CD4-positive, alpha-beta T cell treated with Interferon alpha-2 for 1 hour (primary cell): ENCODE measurements at regions not wholly inside any gene's neighbourhood (a gene's known extent, or its start where the extent isn't known, plus 50 kb on each side); places are given as distances from the start of the nearest gene placed in this dataset.
"Not testable (repeated sequence)": the region's sequence is repeated elsewhere in the genome, so short reads cannot be mapped to it uniquely, and the experiment has no call there.

ENCODE experiments used
- DNase-seq, 2 donors: peaks; one replicate each; pipeline ENCODE4 v3.0.0-alpha.2; 2020 to 2022

DNA sequence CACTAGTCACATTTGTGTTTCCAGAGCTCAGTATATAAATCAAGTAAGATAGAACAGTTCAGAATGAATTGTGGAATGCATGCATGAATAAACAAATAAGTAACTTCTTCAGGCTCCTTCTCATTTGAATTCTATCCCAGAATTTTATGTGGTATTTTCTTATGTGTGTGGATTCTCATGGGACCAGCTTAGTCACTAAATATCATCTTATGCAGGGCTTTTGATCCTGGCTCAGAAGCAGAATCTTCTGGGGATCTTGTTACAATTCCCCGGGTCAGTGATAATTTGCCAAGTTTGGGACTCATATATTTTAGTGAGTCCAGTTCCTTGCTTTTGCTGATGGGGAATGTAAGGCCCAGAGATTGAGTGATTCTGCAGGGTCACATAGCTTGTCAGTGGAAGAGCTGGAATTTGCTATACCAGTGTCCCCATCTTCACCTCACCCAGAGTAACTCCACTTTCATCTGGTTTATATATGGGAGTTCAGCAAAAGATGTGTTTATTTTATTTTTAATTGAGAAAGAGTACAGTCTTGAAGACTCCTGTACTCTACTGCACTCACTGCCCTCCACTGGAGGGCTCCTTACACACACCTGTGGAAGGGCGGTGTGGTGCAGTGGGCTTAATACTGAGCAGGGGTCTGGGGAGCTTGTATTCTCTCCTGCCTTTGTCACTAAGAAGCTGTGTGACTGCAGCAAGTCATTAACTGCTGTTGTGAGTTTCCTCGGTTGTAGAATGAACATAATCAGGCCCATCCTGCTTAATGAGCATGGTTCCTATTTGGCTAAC lies 198.2 kb upstream of the CXorf66 start:
- DNase-seq, result no peak

DNA sequence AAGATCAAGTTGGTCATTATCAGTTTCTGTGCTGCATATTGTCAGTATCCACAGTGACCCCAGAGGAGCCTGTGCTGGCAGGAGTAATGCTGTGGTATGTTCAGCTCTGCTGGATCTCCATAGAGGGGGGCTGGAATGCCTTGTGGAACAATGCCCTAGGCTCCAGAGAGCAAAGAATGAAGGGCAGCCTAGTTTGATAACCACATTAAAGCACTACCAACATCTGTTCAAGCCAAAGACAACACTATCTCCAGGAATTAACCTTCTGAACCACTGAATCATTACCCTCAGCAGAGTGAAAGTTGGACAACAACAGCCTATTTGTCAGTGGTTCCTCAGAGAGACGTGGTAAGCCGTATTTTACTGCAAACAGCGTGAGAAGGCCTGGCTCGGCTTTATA lies 192.3 kb upstream of the CXorf66 start:
- DNase-seq, result no peak

DNA sequence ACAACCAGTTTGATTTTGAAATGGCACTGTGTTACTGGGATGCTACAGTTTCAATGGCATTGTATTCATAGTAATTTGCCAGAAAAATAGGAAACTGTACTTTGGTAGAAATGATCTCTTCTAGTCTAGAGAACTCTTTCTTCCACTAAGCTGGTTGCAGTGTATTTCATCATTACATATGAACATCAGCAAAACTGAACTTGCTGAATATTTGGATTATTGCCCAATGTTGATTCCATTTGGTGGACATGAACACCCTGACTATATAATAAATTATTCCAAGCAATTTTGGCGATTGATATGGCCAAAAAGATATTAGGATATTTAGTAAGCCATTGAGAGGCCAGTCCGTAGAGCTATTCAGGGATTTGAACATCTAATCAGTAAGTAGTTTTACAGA lies 191.8 kb upstream of the CXorf66 start:
- no peak for DNase-seq

DNA sequence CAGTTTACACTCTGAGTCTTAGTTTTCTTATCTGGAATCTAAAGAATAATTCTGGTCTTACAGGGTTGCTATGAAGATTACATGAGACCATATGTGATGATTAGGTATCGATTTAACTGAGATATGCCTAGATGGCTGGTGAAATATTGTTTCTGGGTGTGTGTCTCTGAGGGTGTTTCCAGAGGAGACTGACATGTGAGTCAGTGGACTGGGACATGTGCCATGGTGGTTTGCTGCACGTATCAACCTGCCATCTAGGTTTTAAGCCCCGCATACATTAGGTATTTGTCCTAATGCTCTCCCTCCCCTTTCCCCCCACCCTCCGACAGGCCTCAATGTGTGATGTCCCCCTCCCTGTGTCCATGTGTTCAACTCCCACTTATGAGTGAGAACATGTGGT lies 186.0 kb upstream of the CXorf66 start:
- no peak for DNase-seq

DNA sequence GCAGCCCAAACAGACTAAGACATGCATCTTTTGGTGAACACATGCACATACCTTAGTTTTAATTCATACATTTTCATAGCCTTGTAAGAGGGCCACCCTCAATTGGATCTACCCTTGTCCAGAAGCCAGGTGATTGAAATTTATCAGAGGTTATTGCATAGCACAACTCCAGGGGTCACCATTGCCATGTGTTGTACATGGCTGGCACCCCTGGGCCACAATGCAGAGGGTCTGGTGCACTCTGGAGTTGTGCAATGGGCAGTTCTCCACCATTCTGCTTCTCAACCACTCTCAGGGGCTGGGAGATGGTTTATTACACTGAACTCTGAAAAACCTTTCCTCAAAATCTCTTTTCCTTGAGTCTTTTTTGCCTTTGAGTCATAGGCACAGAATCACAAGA lies 184.4 kb upstream of the CXorf66 start:
- no peak for DNase-seq

DNA sequence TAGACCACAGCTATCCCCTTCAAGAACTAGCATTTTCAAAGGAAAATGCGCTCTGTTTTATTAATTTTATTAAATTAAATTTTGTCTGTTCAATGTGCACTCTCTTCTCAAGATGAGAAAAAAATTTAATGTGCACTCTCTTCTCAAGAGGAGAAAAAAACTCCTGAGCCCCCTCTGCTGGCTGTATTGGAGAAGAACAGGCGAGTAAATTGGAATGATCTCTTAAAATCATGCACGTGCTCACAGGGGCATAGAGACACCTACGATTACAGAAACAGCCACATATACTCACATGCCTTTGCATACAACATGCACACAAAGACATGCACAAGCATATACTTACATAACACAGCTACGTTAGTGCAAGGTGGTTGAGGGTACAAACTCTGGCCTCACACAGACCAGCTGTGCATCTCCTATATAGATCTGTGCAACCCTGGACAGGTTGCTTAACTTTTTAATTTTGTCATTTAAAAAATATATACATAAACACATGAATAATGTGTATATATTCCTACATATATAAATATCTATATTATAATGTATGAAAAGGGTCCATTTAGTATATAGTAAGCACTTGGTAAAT lies 176.2 kb upstream of the CXorf66 start:
- DNase-seq, result peak in 1 of 2 donors; percentile 15

DNA sequence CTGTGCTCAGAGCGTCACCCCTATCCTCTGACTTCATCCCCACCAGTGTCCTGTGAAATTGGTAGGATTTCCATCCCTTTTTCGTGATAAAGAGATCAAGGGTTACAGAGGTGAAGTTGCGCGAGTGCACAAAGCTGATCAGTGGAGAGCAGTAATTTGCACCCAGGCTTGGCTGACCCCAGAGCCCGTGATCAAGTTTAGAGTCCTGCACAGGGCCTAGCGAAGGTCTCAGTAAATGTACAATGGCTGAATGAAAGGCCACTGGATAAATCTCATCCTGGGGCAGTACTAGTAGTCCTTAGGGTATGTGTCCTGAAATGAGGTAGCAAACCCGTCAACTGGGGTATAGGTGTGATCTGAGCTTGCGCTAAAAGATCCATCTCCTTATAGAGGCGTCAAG lies 173.2 kb upstream of the CXorf66 start:
- DNase-seq, result not testable (repeated sequence)

DNA sequence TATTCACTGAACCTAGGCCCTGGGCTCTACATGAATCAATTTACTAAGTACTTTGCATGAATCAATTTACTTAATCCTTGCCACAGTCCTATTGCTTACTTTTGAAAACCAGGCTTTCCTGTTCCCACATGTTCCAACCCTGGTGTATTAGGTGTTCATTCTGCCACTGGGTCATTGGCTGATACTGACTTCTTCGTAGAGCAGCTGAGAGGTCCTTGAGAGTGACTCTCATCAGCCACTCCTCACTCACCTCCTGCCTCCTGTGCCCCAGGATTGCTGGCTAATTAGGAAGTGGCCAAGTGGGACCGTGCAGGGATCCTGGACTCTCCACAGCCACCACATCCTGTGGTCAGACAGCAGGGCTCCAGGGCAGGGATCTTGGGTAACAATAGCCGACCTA lies 172.7 kb upstream of the CXorf66 start:
- not testable (repeated sequence) for DNase-seq

DNA sequence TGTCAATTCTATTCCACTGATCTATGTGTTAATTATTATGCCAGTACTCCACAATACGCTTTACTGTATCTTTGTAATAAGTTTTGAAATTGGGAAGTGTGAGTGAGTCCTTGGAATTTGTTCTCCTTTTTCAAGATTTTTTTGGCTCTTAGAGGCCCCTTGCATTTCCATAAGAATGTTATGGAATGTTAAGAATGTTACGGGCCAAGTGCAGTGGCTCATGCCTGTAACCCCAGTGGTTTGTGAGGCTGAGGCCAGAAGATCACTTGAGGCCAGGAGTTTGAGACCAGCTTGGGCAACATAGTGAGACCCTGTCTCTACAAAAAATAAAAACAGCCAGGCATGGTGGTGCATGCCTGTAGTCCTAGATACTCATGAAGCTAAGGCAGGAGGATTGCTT lies 167.6 kb upstream of the CXorf66 start:
- DNase-seq, result no peak

DNA sequence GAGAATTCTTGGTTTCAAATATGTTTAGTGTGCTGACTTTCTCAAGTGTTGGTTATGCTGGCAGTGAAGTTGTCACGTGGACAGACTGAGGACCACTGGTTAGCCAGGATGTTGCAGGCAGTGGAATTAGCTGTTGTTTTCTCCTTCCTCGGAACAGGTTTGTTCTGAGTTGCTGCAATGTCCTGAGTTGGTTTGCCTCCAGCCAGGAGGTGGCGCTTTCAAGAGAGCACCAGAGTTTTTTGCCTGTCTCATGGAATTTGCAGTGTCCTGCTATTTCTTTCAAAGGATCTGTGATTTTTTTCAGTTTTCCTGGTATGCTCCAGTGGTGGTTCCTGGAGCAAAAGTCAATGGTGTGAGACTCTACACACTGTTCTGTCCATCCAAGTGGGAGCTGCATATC lies 158.1 kb upstream of the CXorf66 start:
- no peak for DNase-seq

DNA sequence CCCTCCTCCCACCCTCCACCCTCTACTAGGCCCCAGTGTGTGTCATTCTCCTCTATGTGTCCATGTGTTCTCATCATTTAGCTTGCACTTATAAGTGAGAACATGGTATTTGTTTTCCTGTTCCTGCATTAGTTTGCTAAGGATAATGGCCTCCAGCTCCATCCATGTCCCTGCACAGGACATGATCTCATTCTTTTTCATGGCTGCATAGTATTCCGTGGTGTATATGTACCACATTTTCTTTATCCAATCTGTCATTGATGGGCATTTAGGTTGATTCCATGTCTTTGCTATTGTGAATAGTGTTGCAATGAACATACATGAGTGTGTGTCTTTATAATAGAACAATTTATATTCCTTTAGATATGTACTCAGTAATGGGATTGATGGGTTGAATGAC lies 148.7 kb upstream of the CXorf66 start:
- DNase-seq, result not testable (repeated sequence)

DNA sequence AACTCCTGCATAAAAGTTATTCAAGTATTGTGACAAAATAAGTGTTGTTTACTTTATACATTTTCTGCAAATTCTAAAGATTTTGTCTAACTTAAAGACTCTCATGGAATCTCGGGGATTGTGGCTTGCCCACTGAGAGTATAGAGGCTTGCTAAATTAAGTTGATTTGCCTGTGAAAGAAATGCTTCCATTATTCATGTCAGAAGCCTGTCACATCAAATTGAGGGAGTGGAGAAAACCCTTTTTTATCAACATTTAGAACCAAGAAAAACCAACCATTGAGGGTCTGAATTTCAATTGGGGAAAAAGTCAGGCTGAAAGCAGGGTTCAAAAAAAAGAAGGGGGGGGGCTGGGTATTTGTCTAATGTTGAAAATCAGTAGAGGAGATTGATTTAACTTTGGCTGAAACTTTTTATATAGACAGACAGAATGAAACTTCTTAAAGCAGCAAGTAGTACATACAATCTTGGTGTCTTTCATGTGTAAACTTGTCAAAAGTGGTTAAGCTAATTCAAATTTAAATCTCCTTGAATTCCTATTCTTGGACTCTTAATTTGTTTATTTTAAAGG lies 144.8 kb upstream of the CXorf66 start:
- no peak for DNase-seq

DNA sequence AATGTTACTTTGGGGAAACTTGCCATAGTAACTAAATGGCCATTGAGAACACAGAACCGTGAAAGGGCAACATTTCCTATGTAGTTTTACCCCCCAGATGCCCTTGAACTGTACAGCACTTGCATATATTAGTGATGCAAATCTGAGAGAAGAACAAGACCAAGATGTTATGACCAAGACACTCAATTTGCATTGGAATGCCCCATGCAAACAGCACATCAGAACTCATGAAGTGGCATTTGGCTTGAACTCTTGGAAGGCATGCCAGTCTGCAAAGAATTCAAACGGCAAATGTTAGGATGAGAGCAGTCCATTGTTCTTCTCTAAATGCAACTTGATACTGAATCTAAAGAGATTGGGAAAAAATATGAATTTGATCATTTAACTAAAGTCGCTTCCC lies 139.4 kb upstream of the CXorf66 start:
- no peak for DNase-seq

DNA sequence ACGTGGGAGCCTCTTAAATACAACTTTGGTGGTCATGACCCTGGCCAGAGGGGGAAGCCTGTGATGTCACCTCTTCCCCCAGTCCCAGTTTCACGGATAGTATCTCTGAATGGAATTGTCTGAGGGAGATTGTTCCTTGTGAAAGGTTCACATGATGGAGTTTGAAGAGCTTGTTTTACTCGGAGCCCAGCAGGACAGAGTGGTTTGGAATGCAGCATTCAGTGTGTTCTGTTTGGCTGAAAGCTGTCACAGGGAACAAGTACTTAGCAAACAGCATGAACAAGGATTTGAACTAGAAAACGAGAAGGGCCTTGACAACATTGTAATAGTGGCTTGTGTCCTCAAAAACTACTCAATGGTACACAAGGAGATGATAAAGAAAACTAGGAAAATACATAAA lies 133.9 kb upstream of the CXorf66 start:
- no peak for DNase-seq

DNA sequence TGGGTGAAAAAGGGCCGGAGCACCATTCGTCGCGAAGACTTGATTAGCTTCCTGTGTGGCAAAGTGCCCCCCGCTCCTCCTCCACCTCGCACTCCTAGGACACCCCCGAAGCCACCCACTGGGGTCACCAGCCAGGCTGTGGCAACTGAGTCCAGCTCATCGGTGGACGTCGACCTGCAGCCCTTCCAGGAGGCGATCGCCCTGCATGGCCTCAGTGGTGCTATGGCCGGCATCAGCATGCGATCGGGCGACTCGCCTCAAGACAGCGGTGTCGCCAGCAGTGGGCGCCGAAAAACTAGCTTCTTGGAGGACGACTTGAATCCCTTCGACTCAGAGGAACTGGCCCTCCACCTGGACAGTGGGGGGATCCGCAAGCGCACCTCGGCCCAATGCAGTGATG lies 126.8 kb upstream of the CXorf66 start:
- DNase-seq, result no peak

DNA sequence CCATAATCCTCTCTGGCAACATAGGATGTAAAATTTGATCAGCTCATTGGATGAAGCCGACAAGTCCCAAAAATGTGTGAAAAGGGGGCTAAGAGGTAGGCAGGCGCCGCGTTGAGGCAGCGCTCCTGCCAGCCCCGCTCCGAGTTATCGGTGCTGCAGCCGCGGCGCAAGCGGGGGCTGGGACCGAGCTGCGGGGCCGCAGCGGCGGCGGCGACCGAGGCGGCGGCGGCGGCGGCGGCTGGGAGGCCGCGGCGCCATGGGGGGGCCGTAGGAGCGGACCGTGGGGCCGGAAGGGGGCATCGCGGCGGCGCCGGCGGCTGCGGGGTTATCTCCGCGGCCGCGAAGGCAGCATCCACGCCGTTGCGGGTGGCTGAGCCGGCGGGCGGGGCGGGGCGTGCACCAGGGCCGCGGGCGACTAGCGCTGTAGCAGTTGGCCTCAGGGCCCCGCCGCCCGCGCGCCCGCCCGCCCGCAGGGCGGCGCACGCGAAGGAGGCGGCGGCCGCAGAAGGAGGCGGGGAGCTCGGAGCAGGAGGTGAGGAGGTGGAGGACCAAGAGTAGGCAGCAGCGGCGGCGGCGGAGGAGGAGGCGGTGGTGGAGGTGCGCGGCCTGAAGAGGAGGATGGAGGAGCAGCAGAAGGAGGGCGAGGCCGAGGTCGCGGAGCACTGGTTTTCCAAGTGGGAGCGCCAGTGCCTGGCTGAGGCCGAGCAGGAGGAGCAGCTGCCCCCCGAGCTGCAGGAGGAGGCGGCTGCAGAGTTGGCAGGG lies 126.0 kb upstream of the CXorf66 start:
- DNase-seq, result peak in 1 of 2 donors; percentile 28

DNA sequence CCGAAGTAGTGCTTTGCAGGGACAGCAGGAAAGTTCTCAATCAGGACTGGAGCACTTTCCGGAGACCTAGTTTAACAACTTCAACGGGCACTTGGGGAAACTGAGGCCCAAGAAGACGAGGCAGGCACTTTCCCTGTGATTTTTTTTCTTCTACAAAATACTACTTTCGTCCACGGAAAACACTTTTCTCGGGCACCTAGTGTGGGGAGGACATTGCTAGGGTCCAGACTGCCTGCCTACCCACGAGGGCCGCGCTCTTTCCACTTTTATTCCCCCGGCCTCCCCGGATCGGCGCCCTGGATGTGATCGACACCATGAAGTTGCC lies 125.4 kb upstream of the CXorf66 start:
- DNase-seq, result no peak

DNA sequence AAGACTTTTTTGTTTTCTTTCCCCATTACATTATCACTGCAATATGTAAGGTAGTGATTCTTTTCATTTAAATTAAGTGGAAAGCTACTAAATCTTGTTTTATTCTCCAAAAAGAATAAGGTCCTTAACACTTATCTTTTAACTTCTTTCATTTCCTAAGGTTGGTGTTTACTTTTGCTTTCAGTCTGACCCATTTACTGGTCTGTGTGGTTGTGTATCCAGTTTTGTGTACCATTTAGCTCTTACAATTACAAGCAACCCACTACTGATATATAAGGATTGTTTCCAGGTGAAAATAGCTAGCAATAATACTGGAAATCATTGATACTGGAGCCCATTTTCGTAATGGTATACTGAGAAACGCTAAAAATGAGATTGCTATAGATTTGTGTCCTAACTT lies 123.1 kb upstream of the CXorf66 start:
- no peak for DNase-seq

DNA sequence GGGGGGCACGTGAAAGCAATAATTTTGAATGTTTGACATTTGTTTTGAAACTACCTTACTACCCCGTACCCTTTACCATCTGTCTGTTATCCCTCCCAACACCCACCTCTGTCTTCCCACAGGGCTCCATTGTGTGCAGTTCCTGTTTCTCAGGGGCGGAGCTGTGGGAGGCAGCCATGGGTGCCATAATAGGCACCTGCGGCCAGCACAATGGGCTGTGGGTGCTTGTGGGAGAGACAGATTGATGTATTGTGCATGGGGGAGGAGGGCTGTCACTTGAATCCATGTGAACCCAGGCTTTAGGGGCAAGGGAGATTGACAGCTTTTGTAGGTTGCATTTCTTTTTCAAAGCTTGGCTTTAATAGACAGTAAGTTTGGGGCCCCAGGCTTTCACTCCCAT lies 122.6 kb upstream of the CXorf66 start:
- DNase-seq, result no peak

DNA sequence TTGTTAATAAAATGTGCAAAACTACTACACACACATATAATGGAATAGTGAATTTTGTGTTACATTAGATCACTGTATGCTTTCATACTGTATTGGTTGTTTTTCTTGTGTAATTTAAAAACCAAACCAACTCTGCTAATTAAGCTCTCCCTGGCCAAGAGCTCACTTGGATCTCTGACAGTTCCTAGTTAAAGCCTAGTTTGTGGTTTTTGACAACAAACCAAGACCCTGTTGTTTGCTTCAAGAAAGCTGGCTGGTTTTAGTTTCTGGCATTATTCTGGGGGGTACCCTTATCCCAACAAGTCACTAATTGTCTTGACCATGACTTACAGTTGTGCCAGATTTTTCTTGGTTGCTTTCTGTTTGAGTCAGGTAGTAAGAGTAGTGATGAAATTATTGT lies 121.4 kb upstream of the CXorf66 start:
- DNase-seq, result no peak

DNA sequence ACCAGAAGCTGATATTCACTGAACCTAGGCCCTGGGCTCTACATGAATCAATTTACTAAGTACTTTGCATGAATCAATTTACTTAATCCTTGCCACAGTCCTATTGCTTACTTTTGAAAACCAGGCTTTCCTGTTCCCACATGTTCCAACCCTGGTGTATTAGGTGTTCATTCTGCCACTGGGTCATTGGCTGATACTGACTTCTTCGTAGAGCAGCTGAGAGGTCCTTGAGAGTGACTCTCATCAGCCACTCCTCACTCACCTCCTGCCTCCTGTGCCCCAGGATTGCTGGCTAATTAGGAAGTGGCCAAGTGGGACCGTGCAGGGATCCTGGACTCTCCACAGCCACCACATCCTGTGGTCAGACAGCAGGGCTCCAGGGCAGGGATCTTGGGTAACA lies 109.5 kb upstream of the CXorf66 start:
- DNase-seq, result not testable (repeated sequence)

DNA sequence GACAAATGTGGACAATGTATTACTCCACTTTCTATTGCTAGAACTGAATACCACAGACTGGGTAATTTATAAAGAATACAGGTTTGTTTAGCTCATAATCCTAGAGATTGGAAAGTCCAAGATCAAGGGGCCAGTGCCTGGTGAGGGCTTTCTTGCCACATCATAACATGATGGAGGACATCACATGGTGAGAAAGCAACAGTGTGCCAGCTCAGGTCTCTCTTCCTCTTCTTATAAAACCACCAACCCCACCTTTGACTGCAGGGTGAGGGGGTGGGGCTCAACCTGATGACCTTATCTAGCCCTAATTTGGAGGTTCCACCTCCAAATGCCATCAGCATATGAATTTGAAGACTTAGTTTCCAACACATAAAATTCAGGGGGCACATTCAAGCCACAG lies 105.7 kb upstream of the CXorf66 start:
- no peak for DNase-seq

DNA sequence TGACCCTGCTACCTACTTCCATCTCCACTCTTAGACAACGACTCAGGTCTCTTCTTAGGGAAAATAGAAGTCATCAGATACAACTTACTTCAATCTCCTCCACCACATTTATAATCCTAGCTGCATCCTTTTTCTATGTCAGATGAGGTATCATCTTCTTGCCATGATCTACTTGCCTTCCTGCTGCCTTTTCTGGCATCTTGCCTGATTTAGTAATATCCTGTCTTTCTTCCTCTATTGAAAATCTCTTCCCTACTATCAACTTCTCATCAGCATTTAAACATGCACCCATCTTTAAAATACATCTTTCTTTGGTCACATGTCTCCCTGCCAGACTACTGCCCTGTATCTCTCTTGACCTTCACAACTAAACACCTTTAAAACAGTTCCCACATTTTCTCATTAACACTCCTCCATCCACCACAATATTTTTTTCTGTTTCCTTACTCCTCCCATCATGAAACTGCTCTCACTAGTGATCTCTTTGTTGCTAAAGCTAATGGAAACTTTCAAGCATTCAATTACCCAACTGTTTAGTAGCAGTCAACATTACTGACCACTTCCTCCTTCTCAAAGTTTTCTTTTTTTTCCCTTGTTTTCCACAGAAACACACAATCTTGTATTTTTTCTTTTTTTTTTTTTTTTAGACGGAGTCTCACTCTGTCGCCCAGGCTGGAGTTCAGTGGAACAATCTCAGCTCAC lies 100.8 kb upstream of the CXorf66 start:
- no peak for DNase-seq
